Neural progenitor cell (in vitro differentiated cells): ENCODE measurements at regions not wholly inside any gene's neighbourhood (a gene's known extent, or its start where the extent isn't known, plus 50 kb on each side); places are given as distances from the start of the nearest gene placed in this dataset.

Experiments
- EZH2 ChIP-seq: fragments of 200-600 bp; sonication (generic); IDR thresholded peaks from 2 replicates; pipeline ENCODE4 v1.6.1; 2017; ENCODE audit warnings: antibody characterized with exemption, mild to moderate bottlenecking, moderate library complexity
- TF ChIP-seq, protein P1 (sequence below): fragments of 200-600 bp; sonication (generic); IDR thresholded peaks from 2 replicates; pipeline ENCODE4 v1.5.1; 2017; ENCODE audit warnings: antibody characterized with exemption, mild to moderate bottlenecking

DNA sequence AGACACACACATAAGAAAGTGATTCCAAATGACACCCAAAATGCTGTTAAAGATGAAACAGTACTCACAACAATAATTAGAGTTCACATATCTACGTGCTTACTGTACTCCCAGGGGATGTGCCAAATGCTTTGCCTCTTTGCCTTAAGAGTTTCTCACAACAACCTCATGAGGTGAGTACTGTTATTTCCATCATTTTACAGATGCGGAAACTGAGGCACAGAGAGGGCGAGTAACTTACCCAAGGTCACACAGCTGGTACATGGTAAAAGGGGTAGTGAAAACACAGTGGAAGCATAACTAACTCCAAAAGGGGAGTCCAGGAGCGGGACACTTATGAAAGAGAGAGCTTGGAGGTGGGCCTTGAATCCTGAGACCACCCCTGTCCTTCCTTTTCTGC lies 171.8 kb downstream of the ACTL8 start:
- TF ChIP-seq, protein P1, sequence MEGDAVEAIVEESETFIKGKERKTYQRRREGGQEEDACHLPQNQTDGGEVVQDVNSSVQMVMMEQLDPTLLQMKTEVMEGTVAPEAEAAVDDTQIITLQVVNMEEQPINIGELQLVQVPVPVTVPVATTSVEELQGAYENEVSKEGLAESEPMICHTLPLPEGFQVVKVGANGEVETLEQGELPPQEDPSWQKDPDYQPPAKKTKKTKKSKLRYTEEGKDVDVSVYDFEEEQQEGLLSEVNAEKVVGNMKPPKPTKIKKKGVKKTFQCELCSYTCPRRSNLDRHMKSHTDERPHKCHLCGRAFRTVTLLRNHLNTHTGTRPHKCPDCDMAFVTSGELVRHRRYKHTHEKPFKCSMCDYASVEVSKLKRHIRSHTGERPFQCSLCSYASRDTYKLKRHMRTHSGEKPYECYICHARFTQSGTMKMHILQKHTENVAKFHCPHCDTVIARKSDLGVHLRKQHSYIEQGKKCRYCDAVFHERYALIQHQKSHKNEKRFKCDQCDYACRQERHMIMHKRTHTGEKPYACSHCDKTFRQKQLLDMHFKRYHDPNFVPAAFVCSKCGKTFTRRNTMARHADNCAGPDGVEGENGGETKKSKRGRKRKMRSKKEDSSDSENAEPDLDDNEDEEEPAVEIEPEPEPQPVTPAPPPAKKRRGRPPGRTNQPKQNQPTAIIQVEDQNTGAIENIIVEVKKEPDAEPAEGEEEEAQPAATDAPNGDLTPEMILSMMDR, result no peak
- no peak for TF ChIP-seq EZH2
